ENCODE measurements at regions not wholly inside any gene's neighbourhood (a gene's known extent, or its start where the extent isn't known, plus 50 kb on each side); places are given as distances from the start of the nearest gene placed in this dataset.

DNA sequence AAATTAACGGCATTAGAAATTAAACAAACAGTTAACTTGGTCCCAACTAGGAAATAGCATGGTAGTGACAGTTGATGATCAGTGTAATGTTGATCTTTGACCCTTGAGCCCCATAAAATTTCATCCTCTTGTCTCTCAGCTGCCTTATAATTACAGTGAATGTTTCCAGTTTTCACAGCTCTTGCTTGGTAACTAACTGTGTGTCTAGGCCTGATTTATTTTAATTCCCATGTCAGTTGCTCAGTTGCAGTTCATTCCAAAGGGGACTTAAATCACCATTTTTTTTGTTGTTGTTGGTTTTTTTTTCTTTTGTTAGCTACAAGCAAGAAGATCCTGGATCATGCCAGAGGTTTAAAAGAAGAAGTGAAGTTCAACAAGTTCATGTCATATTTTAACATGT lies 1883.7 kb upstream of the FLRT2 start:
- Mint-ChIP-seq H3K9me3 (ENCODE audit: low read depth) (peaks cover 13% of the 10 kb centered on the region), H3K4me1 (no peaks in the 10 kb centered on the region), H3K36me3 (ENCODE audit: low read depth) (no peaks in the 10 kb centered on the region), H3K27ac (no peak overlapping the region), H3K27me3 (no peaks in the 10 kb centered on the region), H3K4me3 (no peak overlapping the region)
- no peak for DNase-seq
- intact Hi-C loops (cut with DNase I, micrococcal nuclease), result no loop called here
- ChIA-PET POLR2A (no interaction called here), CTCF (no interaction called here)
- ATAC-seq, result no peak

DNA sequence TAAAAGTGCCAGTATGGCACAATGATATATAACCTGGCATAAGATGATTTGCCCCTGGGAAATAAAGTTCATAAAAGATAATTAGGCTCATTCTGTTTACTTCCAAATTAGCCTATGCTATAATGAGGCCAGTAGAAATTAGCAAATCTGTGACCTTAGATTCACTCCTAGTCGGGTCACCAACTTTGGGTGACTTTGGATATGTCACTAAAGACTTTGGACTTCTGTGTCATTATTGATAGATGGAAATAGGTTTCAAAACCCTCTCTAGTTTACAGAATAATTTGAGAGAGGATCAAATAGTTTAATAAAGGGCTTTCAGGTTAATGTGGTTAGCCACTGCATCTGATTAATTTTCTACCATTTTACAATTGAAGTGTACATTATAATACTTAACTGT lies 1869.3 kb upstream of the FLRT2 start:
- H3K27ac Mint-ChIP-seq, result no peak overlapping the region

DNA sequence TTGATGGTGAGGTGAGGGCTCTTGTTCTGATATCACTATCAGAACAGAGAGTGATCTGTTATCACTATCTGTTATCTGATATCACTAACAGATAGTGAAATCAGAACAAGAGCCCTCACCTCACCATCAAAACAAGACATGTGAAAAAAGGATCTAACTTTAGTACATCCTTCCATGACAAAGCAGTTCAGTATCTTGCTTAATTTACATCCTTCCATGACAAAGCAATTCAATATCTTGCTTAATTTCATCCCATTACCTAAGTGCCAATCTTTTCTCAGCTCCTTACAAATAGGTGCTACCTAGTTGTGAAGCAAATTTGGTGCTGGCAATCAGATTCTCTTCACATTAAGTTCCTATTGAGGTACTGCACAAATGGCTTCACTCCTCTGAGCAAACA lies 1865.6 kb upstream of the FLRT2 start:
- no peaks in the 10 kb centered on the region for H3K36me3 Mint-ChIP-seq (ENCODE audit: low read depth)
- no peak overlapping the region for H3K27ac Mint-ChIP-seq
- ChIA-PET CTCF (no interaction called here), POLR2A (no interaction called here)
- no peaks in the 10 kb centered on the region for H3K27me3 Mint-ChIP-seq
- no peaks in the 10 kb centered on the region for H3K4me1 Mint-ChIP-seq
- H3K9me3 Mint-ChIP-seq (ENCODE audit: low read depth), result peaks cover 16% of the 10 kb centered on the region
- ATAC-seq, result no peak
- DNase-seq, result no peak
- H3K4me3 Mint-ChIP-seq, result no peak overlapping the region
- intact Hi-C loops (cut with DNase I, micrococcal nuclease), result no loop called here

More for the DNA sequence above, 1869.3 kb upstream of the FLRT2 start:
- ATAC-seq (no peak), DNase-seq (no peak)
- Mint-ChIP-seq H3K4me3 (no peak overlapping the region), H3K9me3 (ENCODE audit: low read depth) (peaks cover 4% of the 10 kb centered on the region), H3K27me3 (no peaks in the 10 kb centered on the region), H3K36me3 (ENCODE audit: low read depth) (no peaks in the 10 kb centered on the region), H3K4me1 (no peaks in the 10 kb centered on the region)
- ChIA-PET POLR2A (no interaction called here), CTCF (no interaction called here)
- intact Hi-C loops (cut with DNase I, micrococcal nuclease), result no loop called here

DNA sequence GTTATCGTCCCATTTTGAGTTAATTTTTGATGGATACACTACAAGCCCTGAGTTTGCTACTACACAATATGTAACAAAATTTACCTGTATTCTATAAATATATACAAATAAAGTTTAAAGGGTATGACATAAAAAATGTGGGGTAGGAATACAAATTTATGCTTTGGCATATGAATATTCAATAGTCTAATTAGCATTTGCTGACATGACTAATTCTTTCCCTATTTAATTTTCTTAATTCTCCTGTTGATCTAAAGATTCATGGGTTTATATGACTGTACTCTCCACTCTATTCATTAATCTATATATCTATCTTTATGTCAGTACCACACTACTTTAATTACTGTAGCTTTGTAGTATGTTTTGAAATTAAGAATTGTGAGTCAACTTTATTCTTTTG lies 1840.7 kb upstream of the FLRT2 start:
- ATAC-seq (no peak), DNase-seq (no peak)
- CTCF ChIA-PET, result no interaction called here
- intact Hi-C loops (cut with DNase I, micrococcal nuclease), result no loop called here
- Mint-ChIP-seq H3K4me1 (no peaks in the 10 kb centered on the region), H3K9me3 (ENCODE audit: low read depth) (peaks cover 6% of the 10 kb centered on the region), H3K4me3 (no peak overlapping the region), H3K27me3 (no peaks in the 10 kb centered on the region), H3K27ac (no peak overlapping the region), H3K36me3 (ENCODE audit: low read depth) (no peaks in the 10 kb centered on the region)
- POLR2A ChIA-PET, result no interaction called here

DNA sequence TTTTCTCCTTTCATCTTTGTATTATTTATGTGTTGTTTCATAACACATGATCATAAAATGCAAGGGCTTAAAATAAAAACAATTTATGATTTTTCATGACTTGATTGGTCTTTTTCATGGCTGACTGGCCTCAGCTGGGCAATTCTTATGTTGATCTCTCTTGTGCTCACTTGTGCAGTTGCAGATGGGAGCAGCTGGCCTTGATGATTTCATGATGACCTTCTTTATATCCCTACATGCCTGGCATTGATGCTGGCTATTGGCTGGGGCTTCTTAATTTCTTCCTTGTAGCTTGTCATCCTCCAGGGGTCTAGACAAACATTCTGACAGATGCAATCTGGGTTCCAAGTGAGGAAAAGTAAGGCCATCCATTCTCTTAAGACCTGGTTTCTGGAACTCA lies 1832.8 kb upstream of the FLRT2 start:
- Mint-ChIP-seq H3K27ac (no peak overlapping the region), H3K9me3 (ENCODE audit: low read depth) (no peaks in the 10 kb centered on the region), H3K4me1 (no peaks in the 10 kb centered on the region), H3K27me3 (no peaks in the 10 kb centered on the region), H3K36me3 (ENCODE audit: low read depth) (no peaks in the 10 kb centered on the region), H3K4me3 (no peak overlapping the region)
- intact Hi-C loops (cut with DNase I, micrococcal nuclease), result no loop called here
- ChIA-PET CTCF (no interaction called here), POLR2A (no interaction called here)
- no peak for ATAC-seq
- no peak for DNase-seq

DNA sequence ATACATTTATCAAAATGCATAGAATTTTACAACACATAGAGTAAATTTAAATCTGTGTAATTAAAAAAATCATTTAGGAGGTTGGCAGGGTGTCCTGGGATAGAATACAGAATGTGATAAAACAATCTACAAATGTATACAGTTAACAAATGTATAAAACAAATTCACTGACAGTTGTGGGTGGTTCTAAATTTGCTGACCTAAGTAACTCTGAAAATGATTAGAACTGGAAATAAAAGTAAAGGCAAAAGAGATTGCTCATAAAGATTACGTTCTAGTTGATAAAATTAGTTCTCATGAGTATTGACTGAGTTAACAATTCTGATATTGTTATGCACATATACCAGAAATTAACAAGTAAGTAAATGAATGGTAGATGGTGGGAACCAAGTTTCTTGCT lies 1827.3 kb upstream of the FLRT2 start:
- no peak overlapping the region for H3K27ac Mint-ChIP-seq
- H3K4me3 Mint-ChIP-seq, result no peak overlapping the region
- H3K36me3 Mint-ChIP-seq (ENCODE audit: low read depth), result peaks cover 1% of the 10 kb centered on the region
- no peaks in the 10 kb centered on the region for H3K27me3 Mint-ChIP-seq
- POLR2A ChIA-PET, result no interaction called here
- CTCF ChIA-PET, result interaction anchor here (0.6 kb wide), 1 partner anchor 131 kb away, joined by 3 read pairs; no protein-coding TSS in a partner anchor
- H3K4me1 Mint-ChIP-seq, result no peaks in the 10 kb centered on the region
- peaks cover 9% of the 10 kb centered on the region for H3K9me3 Mint-ChIP-seq (ENCODE audit: low read depth)
- ATAC-seq, result no peak
- DNase-seq, result no peak
- intact Hi-C loops (cut with DNase I, micrococcal nuclease), result no loop called here

DNA sequence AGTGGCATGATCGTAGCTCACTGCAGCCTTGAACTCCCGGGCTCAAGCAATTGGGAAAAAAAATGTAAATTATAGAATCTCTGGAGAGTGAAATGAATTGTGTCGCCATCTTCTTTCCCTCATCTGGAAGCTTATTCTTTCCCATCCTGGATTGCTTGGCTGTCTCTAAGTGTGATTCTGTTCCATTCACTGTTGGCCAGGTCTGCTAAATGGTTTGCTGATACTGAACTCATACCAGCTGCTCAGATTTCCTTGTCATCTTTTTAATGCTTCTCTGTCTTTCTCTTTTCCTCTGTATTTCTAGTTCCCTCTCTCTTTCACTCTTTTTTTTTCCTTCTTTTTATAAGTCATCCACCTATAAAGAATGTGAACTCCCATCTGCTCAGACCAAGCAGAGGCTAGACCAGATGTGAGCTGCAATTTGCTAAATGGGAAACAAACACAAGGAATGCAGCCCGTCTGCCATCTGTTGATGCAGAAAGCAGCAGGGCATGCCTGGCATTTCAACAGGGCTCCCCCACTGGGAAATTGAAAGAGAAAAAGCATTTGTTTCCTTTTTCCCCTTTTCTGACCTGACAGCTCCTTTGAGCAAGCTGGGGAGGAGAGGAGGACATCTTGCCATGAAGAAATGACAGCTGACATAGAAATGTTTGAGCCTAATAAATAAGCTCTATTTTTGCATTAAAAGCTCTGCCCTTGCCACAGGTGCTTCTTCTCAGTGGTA lies 1823.6 kb upstream of the FLRT2 start:
- Mint-ChIP-seq H3K27ac (no peak overlapping the region), H3K9me3 (ENCODE audit: low read depth) (peaks cover 14% of the 10 kb centered on the region), H3K4me3 (no peak overlapping the region), H3K27me3 (no peaks in the 10 kb centered on the region), H3K36me3 (ENCODE audit: low read depth) (peaks cover 1% of the 10 kb centered on the region), H3K4me1 (no peaks in the 10 kb centered on the region)
- ATAC-seq, result no peak
- intact Hi-C loops (cut with DNase I, micrococcal nuclease), result no loop called here
- DNase-seq, result no peak
- CTCF ChIA-PET, result no interaction called here
- POLR2A ChIA-PET, result no interaction called here

DNA sequence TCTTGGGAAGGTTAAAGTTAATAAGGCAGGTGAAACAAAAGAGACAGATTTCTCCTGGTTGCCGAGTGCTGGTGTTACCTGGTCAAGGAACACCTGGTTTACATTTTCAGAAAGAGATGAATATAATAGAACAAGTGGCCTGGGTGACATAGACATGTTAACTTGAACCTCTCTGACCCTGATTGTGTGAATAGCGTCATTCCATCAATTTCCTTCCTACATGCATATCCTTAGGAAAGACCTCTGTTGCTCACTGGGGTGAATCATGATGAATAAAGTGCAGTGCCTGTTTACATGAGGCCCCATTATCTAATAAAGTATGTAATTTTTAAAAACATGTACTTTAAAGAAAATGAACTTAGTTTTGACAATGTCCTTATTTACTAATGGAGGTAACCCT lies 1822.9 kb upstream of the FLRT2 start:
- no peak overlapping the region for H3K4me3 Mint-ChIP-seq
- ATAC-seq (no peak), DNase-seq (no peak)
- no peaks in the 10 kb centered on the region for H3K27me3 Mint-ChIP-seq
- H3K36me3 Mint-ChIP-seq (ENCODE audit: low read depth), result peaks cover 1% of the 10 kb centered on the region
- H3K4me1 Mint-ChIP-seq, result no peaks in the 10 kb centered on the region
- ChIA-PET CTCF (no interaction called here), POLR2A (no interaction called here)
- H3K27ac Mint-ChIP-seq, result no peak overlapping the region
- H3K9me3 Mint-ChIP-seq (ENCODE audit: low read depth), result peaks cover 14% of the 10 kb centered on the region
- intact Hi-C loops (cut with DNase I, micrococcal nuclease), result no loop called here

DNA sequence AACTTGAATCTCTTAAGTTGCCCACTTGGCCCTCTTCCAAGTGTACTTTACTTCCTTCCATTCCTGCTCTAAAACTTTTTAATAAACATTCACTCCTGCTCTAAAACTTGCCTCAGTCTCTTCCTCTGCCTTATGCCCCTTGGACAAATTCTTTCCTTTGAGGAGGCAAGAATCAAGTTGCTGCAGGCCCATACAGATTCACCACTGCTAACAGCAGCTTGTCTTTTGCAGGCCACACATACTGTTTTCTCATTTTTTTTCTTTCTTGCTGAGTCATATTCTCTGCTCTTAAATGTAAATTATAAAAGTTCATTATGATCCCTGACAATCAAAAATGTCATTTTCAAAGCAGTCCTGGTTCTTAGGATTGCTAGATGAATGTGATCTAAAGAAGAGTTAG lies 1820.8 kb upstream of the FLRT2 start:
- Mint-ChIP-seq H3K4me3 (no peak overlapping the region), H3K27ac (no peak overlapping the region), H3K27me3 (no peaks in the 10 kb centered on the region), H3K36me3 (ENCODE audit: low read depth) (peaks cover 1% of the 10 kb centered on the region), H3K4me1 (no peaks in the 10 kb centered on the region), H3K9me3 (ENCODE audit: low read depth) (peaks cover 12% of the 10 kb centered on the region)
- intact Hi-C loops (cut with DNase I, micrococcal nuclease), result no loop called here
- no peak for DNase-seq
- no peak for ATAC-seq
- ChIA-PET POLR2A (no interaction called here), CTCF (no interaction called here)

DNA sequence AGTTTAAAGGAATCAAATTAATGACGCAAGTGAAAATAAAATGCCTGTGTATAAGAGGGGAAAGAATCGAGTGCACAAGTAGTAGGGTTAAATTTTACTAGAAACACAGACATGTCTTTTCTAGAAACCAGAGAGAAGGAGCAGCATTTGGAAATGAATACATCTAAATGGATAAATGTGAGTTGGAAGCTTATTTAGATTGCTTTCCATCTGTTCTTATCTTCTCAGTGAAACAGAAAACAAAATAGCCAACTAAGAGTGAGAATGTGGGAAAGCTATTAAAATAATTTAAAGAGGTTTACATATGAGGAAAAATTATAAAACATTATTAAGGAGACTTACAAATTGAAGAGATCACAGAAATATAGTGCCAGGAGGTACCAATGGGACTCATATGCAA lies 1818.9 kb upstream of the FLRT2 start:
- no peak for ATAC-seq

DNA sequence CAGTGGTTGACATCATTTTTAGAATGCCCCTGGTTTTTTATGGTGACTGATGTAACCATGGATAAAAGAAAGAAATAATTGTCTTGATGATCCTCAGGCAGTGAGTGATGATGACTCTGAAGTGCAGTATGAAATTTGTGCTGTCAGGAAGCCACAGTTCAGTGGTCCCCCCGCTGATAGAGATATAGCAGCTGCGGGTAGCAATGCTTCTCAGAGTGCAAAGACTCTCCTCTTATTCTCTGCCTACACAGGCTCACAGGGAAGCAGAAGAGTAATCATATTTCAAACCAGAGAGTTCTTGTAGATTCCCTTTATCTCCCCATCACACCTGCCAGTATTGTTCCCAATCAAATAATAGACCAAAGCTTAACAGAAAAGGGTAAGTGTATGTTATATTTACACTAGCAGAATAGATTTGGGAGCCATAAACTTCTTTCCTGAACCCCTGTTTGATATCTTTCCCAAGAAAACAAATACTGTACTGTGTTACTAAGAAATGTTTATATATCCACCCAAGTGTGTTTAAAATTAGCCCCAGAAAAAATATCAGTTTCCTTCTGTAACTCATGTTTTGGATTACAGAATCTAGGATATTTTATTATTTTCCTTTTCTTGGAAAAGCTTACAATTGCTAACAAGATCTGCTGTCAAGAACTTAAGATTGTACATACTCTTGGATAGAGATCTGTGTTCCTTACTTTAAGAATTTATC lies 1817.4 kb upstream of the FLRT2 start:
- no peaks in the 10 kb centered on the region for H3K27me3 Mint-ChIP-seq
- H3K4me3 Mint-ChIP-seq, result no peak overlapping the region
- intact Hi-C loops (cut with DNase I, micrococcal nuclease), result no loop called here
- H3K27ac Mint-ChIP-seq, result no peak overlapping the region
- H3K36me3 Mint-ChIP-seq (ENCODE audit: low read depth), result no peaks in the 10 kb centered on the region
- H3K4me1 Mint-ChIP-seq, result no peaks in the 10 kb centered on the region
- POLR2A ChIA-PET, result interaction anchor here (0.6 kb wide), 1 partner anchor 675 kb away, joined by 3 read pairs; no protein-coding TSS in a partner anchor
- ATAC-seq, result no peak
- CTCF ChIA-PET, result no interaction called here
- peaks cover 8% of the 10 kb centered on the region for H3K9me3 Mint-ChIP-seq (ENCODE audit: low read depth)
- no peak for DNase-seq

More for the DNA sequence above, 1818.9 kb upstream of the FLRT2 start:
- ChIA-PET CTCF (no interaction called here), POLR2A (no interaction called here)
- peaks cover 11% of the 10 kb centered on the region for H3K9me3 Mint-ChIP-seq (ENCODE audit: low read depth)
- H3K27me3 Mint-ChIP-seq, result no peaks in the 10 kb centered on the region
- H3K36me3 Mint-ChIP-seq (ENCODE audit: low read depth), result no peaks in the 10 kb centered on the region
- DNase-seq, result no peak
- no peak overlapping the region for H3K4me3 Mint-ChIP-seq
- no peaks in the 10 kb centered on the region for H3K4me1 Mint-ChIP-seq
- intact Hi-C loops (cut with DNase I, micrococcal nuclease), result no loop called here
- H3K27ac Mint-ChIP-seq, result no peak overlapping the region

DNA sequence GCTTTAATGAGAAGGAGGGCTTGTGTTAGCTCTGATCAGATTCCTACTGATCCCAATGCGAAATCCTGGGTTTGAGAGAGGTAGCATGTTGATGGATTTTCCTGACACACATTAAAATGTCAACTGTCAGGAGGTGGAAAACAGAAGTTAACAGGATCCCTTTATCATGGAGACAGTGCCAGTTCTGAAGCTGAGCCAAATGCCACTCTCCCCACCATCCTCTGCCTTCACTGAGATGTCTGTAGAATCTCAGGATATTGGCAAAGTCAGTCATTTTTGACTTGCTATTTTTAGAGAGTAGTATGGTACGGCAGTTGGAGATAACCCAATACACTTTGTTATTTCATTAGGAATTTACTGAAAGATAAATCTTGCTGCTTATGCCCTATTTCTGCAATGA lies 1816.2 kb upstream of the FLRT2 start:
- intact Hi-C loops (cut with DNase I, micrococcal nuclease), result no loop called here
- Mint-ChIP-seq H3K27ac (no peak overlapping the region), H3K9me3 (ENCODE audit: low read depth) (peaks cover 7% of the 10 kb centered on the region), H3K4me3 (no peak overlapping the region), H3K27me3 (no peaks in the 10 kb centered on the region), H3K4me1 (no peaks in the 10 kb centered on the region), H3K36me3 (ENCODE audit: low read depth) (no peaks in the 10 kb centered on the region)
- ATAC-seq, result no peak
- no peak for DNase-seq
- POLR2A ChIA-PET, result no interaction called here
- CTCF ChIA-PET, result no interaction called here
